ENCODE measurements at regions not wholly inside any gene's neighbourhood (a gene's known extent, or its start where the extent isn't known, plus 50 kb on each side); places are given as distances from the start of the nearest gene placed in this dataset.
A peak's percentile ranks its signal among the peaks of the same experiment; 100 is the strongest.

DNA sequence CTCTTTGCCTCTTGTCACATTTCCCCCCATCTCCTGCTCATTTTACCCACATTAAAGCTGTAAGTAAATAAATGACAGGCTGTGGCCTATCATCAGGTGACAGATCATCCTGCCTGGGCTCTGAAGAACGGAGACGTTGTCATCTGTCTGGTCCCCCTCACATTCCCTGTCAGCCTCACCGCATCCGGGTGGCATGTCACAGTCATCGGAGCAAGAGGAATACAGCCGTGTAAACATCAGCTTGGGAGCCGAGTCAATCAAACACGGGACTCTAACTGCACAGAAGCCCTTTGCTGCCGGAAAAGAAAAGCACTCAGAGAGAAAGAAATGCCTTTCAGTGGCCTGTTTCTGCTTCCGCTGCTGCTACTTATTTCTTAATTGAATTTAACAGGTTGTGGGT, 371.9 kb upstream of the ID4 start:
- DNase-seq (ENCODE audit: low read depth): no peak

DNA sequence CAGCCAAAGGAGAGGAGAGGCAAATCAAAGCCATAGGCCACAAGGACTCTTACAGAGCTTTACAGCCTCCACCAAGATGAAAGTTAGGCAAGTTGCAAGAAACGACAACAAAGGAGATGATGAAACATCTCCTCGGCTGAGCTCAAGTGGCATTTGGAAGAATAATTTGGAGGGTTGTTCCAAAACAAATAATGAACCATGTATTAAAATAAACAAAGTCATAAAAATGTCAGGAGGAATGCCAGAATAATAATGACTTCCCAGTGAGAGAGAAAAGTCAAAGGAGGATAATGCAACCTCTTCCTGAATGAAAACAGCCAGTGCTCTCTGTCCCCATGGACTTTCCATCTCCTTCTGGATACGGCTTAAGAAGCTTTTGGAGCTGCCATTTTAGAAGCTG, 371.4 kb upstream of the ID4 start:
- peak; percentile 64 for DNase-seq (ENCODE audit: low read depth)

DNA sequence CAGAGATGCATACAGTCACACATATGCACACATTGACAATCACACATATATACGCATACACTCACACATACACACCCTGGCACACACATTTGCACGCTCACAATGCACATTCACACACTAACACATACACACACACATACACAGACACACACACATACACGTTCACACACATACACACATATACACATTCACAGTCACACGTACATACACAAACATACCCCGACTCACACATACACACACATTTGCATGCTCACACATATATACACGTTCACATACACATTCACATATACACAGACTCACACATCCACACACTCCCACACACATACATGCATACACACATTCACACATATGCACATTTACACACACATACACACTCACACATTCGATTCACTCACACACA, 366.8 kb upstream of the ID4 start:
- no peak for DNase-seq (ENCODE audit: low read depth)

DNA sequence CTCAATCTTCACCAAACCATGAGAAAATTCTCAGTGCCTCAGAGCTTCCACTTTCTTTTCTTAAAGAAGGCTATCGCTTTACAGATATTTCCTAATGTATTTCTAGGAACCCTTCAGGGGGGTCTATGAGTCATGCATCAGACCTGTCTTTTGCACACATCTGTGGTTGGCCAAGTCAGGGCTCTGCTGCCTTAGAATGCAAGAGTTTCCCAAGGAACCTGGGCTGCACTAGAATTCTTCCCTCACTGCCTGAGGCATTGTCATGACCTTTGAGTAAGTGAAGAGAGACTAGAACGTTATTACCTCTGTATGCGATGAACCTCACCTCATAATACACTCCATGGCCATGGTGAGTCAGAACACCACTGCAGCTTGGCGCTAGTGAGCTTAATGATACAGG, 365.0 kb upstream of the ID4 start:
- DNase-seq (ENCODE audit: low read depth): peak; percentile 98

DNA sequence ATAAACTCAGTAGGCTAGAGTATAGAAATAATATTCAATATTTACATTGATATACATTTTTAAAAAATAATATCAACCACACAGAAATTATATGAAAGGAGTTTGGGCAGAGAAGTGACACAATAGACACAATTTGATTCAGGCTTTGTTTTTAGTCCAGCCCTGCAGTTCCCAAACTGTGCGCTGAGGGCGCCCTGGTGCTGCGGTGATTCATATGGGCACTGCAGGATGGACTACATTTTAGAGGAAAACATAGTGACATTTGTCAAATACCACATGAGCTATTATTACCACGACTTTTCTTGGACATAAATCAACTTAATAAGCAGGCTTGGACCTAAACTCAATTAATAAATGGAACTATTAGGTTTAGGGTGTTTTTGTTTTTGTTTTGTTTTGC, 364.3 kb upstream of the ID4 start:
- DNase-seq (ENCODE audit: low read depth): no peak

DNA sequence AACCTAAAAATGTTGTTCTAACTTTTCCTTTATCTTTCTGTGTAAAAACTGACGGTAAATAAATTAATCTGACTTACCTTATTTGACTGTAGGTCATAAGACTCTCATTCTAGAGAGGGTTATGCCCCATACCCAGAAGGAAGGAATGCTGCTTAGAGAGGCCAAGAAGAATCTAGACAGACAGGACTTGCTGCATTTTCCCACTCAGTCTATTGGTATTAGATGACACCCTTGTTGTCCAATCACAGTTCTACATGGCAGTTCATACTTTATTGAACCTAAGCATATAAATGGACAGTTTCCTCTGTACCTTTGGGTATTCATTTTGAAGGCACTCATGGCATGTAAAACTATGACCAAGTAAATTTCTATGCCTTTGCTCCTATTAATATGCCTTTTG, 359.6 kb upstream of the ID4 start:
- no peak for DNase-seq (ENCODE audit: low read depth)

DNA sequence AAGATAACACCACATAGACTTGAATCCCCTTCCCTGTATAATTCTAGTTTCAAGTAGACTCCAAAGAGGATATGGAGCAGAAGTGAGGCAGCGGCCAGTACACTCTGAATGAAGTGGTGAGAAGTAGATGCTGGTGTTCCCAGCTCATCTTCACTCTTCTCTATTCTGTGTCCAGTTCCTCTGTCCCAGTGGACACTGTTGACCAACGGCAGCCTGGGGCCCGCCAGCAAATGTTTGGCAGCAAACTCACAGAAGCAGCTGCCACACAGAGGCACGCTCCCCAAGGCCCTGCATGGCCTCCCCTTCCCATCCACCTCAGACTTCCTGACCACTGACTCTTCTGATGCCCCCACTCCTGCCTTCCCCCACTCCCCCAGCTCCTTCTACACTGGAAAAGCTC, 358.9 kb upstream of the ID4 start:
- no peak for DNase-seq (ENCODE audit: low read depth)

DNA sequence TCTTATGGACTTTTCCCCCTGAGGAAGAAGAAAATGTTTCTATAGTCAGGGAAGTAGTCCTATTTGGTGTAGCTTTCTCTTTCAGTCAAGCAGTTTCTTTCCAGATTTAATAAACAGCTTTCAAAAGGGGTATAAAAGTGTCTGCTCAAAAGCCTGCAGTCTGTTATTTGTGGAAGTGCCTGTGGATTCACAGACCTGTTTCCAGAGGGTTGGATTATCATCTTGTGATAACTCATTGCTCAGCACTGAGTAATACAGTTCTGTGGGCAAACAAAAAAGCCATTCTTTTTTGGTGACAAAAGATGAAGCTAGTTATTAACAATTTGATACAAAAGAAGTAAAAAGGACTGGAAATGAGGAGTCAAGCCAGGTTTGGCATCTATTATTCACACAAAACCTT, 358.2 kb upstream of the ID4 start:
- DNase-seq (ENCODE audit: low read depth): peak; percentile 43

DNA sequence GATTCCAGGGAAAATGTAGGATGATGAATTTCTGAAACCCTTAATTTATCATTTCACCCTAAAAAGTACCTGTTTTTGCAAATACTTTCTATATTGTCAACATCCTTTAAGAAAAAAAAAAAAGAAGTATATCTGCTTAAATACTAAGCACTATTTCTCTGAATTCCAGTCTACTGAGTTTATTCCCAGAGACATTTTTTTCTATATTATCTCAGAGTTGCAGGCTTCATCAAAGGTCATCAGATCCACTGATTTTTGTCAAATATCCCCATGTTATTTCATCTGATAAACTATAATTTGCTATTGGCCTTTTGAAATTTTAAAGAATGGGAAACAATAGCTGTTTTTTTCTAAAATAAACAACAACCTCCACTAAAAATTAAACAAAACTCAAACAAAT, 357.6 kb upstream of the ID4 start:
- no peak for DNase-seq (ENCODE audit: low read depth)

DNA sequence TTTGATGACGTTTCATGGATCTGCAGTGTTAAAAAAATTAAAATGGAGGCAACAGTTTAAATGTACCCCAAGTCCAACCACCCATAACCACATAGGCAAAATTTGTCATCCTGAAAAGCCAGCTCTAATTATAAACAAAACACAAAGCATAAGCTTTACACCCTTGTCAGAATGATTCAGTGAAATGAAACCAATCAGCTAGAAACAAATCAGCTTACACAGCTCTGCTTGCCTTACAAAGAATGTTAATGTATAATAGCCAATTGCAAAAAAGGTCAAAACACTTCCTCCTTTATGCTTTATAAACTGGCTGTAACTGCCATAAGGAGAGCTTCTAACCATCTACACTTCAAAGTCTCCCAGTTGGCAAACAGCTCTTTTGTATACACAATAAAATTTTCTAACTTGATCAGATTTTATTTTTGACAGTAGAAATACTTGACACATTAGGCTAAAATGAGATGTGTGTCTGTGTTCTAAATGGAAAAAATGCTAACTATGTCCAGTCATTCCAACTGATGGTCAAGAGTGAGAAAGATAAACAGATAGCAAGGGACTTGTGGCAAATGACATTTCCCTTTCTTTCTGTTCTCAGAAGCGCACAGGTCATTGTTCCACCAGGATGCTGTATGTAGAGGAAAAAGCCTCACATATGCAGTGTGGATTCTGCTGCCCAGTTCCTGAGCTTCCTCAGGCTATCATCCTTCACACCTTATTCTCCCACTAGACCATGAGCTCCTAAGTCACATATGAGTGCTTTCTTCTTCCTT, 344.3 kb upstream of the ID4 start:
- no peak for DNase-seq (ENCODE audit: low read depth)

DNA sequence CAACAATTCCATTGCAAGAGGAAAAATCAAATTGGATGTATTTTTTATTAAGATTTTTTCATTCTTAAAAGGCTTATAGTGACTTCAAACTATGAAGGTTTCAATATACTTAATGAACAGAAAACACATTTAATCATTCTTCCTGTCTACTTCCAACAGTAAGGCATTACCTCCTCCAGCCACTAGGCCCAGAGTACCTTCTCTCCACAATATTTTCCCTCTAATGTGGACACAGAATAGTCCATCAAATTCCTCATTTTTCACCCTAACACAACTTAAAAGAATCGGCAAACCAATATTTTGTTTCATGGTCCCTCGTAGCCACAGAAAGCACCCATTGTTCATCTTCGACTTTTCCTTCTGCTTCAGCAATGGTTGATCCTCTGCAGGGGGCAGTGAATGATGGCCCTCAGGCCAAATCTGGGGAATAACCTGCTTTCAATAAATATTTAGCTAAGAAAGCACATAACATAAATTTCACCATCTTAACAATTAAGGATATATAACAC, 335.4 kb upstream of the ID4 start:
- no peak for DNase-seq (ENCODE audit: low read depth)

DNA sequence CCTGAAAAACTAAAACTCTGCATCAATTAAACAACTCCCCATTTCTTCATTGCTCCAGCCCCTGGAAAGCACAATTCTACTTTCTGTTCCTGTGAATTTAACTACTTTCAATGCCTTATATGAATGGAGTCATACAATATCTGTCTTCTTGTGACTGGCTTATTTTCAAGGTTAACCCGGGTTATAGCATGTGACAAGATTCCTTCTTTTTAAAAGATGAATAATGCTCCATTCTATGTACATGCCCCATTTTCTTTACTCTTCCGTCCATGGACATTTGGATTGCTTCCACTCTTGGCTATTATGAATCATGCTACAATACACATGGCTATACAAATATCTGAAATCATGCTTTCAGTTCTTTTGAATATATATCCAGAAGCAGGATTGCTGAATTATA, 334.9 kb upstream of the ID4 start:
- DNase-seq (ENCODE audit: low read depth): no peak

DNA sequence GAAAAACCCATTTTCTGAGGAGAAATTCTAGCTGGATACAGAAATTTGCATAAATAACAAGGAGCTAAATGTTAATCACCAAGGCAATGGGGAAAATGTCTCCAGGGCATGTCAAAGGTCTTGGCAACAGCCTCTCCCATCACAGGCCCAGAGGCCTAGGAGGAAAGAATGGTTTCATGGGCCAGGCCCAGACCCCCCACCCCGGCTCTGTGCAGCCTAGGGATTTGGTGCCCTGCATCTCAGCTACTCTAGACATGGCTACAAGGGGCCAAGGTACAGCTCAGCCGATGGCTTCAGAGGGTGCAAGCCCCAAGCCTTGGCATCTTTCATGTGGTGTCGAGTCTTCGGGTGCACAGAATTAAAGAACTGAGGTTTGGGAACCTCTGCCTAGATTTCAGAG, 321.2 kb upstream of the ID4 start:
- DNase-seq (ENCODE audit: low read depth): no peak

DNA sequence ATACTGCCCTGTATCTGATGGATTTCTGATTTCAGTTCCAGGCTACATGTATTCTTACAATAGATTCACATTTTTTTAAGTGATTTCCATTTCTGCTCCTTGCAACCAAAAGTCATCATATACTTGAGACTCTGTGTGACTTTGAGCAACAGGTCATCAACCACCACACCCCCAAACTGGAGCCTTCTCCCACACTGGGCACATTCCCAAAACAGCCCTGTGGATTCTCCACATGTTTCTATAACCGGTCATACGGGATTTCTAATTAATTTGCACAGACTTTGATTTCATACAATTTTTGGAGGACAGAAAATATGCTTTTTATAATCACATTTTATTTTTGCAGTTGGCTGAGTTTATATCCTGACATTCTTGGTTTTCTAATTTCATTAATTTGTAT, 317.2 kb upstream of the ID4 start:
- no peak for DNase-seq (ENCODE audit: low read depth)

DNA sequence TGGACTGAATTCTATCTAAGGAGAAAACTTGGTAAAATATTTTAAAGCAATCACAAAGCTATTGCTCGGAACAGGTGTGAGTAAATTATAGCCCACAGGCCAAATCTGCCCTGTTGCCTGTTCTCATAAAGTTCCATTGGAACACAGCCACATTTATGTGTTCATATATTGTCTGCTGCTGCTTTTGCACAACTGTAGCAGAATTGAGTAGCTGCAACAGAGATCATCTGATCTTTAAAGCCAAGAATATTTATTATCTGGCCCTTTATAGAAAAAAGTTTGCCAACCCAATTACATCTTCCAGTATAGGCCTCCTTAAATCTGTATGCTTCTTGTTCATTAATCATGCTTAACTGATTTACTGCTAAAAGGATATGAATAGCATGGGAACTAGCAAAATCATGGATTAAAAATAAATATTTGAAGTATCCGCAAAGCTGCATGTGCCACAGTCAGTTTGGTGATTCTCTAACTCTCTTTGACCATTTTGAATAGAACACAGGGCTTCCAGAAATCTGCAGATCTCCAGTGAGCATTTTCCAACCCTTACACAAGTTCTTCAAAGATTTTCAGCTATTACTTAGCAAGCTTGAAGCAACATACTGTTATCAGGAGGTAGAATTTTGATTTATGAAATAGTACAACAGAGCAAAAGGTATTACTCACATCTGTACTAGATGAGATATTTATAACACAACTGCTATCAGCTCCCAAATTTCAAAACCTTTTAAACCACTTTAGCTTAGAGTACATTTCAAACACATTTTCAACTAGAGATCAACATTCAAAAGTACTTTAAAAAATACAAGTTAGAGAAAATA, 312.6 kb upstream of the ID4 start:
- no peak for DNase-seq (ENCODE audit: low read depth)

DNA sequence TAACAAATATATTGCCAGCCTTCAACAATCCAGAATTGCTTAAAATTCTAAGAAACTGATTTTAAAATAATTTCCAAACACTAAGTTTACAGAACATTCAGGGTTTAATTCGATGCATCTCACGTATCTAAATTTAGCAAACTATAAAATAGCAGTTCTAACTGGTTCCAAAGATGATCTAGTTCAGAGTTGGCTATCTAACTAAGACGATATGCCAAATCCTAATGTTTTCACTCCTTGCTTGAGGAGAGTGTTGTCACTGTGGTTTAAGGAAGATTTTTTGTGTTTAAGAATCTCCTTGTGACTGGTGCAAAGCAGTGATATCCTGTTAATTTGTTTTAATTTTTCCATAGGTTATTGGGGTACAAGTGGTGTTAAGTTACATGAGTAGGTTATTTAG, 311.5 kb upstream of the ID4 start:
- DNase-seq (ENCODE audit: low read depth): no peak

DNA sequence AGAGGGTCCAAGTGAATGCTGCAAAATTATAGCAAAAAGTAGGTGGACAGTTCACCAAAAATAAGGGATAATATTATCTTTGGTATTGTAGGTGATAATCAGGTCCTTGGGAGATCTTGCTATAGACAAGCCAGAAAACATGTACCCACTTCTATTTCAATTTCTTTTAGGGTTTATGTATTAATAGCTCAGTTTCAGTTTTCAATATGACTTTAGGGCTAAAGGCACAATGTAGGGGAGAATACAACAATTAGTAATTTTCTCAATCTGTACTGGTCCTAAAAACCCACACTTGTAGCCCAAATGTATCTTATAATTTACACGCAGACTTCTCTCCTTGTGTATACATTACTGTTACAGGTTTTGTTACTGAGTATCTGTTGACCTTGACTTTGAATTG, 307.0 kb upstream of the ID4 start:
- no peak for DNase-seq (ENCODE audit: low read depth)

DNA sequence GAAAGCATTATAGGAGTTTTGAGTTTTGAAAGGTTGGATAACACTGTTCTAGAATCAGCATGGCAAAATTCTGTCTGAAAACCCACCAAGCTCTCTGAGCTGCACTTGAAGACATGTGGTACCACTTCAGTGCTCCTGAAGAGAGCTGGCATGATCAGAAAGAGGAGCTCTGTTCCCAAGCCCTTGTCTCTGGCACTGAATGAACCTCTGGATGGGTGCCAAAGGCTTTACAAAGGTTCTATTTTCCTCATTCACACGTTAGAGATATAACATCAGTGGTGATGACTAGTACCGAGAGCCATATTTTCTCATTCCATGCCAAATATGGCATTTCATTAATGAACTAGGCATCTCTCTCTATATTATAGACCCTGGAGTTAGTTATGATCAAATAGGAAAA, 301.8 kb upstream of the ID4 start:
- no peak for DNase-seq (ENCODE audit: low read depth)

DNA sequence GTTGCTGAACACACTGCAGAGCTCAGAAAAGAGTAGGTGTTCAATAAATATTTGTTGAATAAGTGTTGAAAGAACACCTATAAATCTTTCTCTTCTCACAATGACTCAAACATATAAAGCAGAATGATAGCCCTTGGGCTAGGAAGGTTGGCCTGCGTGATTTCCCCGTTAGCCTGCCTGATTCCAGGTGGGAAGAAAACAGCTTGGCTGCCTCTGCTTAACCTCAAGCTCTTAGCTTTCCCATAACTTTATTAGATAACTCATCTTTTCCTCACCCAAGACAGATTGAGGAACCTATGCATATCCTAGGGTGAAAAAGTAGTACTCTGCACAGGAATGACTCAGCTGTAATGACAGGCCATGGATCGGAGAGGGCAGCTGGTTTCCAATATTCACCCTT, 300.3 kb upstream of the ID4 start:
- no peak for DNase-seq (ENCODE audit: low read depth)

DNA sequence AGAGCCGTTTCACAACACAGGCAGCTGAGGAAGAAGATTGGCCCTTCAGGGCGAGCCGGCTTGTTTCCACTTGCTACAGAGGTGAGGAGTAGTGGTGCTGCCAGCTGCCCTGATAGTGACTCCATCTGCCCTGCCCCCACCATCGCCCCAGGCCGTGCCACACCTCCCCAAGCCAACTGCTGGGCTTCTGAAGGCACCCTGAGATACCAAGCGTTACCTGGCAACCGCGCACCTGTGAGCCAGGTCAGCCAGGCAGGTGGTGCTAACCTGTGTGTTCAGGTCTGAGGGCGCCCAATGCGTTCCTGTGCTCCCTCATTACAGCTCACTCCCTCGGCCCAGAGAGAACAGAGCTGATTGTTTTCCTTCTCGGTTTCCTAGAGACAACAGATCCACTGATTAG, 299.1 kb upstream of the ID4 start:
- DNase-seq (ENCODE audit: low read depth): no peak

DNA sequence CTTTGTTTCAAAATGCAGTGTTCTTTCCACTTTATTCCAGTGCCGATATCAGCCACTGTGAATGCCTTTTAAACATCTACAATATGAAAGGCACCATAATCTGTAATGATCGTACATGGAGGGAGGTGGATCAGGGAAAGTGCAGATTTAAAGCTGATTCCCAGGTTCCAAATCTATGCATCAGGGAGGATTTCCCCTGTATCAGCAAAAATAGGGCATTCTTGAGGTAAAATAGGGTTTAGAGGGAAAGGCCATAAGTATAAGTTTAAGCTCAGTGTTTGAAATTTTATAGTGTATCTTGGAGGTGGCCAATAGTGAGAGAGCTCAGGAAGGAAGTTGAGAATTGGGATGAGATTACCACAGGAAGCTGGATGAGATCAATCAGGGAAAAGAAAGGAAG, 289.7 kb upstream of the ID4 start:
- DNase-seq (ENCODE audit: low read depth): no peak

DNA sequence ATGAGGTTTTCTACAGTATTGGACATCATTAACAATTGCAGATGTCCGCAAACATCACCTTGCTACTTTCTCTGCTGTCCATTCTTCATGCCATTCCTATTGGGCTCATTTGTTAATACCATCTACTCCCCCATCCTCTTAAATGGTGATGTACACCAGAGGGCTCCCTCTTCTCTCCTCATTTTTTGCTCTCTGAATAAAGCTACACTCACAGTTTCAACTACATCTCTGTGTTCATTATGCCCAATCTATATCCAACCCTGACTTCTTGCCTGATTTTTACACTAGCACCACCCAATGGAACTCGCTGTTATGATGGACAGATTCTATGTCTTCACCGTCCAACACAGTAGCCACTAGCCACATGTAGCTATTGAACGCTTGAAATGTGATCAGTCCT, 288.1 kb upstream of the ID4 start:
- no peak for DNase-seq (ENCODE audit: low read depth)

DNA sequence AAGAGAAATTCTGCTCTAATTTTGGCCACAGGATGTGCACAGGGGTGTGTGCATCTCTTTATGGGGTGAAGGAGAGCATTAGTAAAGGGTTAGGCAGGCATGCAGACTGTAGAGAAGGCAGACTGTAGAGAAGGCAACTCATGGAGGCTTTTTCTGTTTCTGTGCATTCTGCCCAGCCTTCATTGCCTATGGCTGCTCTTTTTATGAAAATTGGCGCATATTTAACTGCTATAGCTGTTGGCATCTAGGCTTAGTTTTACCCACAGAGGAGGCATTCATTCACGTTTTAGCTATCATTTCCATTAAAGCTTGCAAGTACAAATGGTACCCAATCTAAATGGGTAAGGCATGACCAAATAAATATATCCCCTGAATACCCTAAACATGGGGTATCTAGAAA, 286.8 kb upstream of the ID4 start:
- no peak for DNase-seq (ENCODE audit: low read depth)

DNA sequence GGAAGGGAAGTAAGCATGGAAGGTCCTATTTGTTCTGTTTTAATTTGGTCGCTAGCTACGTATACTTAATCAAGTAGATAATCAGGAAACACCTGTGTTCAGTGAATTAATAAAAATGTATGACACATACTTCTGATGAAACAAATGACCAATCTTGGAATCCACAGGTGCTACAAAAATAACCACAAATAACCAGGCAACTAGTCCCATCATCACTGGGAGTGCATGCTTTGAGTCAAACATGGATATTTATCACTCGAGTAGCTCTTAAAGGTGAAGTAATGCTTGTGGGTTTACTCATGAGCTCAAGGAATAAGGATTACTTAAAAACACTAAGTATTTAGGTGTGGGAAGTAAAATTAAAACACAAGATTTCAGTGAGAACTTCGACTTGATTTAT, 285.6 kb upstream of the ID4 start:
- DNase-seq (ENCODE audit: low read depth): no peak

Data from iris pigment epithelial cell (primary cell).